ENCODE measurements at regions not wholly inside any gene's neighbourhood (a gene's known extent, or its start where the extent isn't known, plus 50 kb on each side); places are given as distances from the start of the nearest gene placed in this dataset.

DNA sequence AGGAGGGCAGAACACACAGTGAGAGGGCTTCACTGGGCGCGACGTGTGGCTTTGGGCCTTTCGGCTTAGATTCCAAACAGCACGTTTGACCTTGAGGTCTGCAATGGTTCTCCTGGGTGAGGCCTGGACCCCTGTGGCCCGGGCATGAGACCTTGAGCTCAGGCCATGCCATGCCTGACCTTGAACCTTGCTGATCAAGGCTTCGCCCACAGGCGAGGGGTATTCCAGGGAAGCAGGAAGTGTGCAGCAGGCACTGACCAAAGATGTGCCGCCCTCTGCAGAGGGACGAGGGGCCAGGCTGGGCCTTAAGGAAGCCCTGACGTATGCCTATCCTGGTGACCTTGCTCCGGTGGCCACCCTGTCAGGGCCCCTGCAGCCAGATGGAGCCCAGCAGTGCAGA is 178.3 kb upstream of the HDAC4 start:
- Histone ChIP-seq H3K27me3 (ENCODE audit: insufficient read depth, poor library complexity, severe bottlenecking) (no peaks in the 10 kb centered on the region), H3K4me3 (replicated peaks; ENCODE audit: insufficient read depth, low read length) (no peak overlapping the region), H3K27ac (replicated peaks) (no peak overlapping the region)
- no peak for DNase-seq (ENCODE audit: low read depth in 1 of 2, low spot score in 1 of 2)
- TF ChIP-seq, protein P1, sequence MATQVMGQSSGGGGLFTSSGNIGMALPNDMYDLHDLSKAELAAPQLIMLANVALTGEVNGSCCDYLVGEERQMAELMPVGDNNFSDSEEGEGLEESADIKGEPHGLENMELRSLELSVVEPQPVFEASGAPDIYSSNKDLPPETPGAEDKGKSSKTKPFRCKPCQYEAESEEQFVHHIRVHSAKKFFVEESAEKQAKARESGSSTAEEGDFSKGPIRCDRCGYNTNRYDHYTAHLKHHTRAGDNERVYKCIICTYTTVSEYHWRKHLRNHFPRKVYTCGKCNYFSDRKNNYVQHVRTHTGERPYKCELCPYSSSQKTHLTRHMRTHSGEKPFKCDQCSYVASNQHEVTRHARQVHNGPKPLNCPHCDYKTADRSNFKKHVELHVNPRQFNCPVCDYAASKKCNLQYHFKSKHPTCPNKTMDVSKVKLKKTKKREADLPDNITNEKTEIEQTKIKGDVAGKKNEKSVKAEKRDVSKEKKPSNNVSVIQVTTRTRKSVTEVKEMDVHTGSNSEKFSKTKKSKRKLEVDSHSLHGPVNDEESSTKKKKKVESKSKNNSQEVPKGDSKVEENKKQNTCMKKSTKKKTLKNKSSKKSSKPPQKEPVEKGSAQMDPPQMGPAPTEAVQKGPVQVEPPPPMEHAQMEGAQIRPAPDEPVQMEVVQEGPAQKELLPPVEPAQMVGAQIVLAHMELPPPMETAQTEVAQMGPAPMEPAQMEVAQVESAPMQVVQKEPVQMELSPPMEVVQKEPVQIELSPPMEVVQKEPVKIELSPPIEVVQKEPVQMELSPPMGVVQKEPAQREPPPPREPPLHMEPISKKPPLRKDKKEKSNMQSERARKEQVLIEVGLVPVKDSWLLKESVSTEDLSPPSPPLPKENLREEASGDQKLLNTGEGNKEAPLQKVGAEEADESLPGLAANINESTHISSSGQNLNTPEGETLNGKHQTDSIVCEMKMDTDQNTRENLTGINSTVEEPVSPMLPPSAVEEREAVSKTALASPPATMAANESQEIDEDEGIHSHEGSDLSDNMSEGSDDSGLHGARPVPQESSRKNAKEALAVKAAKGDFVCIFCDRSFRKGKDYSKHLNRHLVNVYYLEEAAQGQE (IDR thresholded peaks at IDR 0.05; ENCODE audit: insufficient replicate concordance, low read depth): no peak
- TF ChIP-seq, protein P2, sequence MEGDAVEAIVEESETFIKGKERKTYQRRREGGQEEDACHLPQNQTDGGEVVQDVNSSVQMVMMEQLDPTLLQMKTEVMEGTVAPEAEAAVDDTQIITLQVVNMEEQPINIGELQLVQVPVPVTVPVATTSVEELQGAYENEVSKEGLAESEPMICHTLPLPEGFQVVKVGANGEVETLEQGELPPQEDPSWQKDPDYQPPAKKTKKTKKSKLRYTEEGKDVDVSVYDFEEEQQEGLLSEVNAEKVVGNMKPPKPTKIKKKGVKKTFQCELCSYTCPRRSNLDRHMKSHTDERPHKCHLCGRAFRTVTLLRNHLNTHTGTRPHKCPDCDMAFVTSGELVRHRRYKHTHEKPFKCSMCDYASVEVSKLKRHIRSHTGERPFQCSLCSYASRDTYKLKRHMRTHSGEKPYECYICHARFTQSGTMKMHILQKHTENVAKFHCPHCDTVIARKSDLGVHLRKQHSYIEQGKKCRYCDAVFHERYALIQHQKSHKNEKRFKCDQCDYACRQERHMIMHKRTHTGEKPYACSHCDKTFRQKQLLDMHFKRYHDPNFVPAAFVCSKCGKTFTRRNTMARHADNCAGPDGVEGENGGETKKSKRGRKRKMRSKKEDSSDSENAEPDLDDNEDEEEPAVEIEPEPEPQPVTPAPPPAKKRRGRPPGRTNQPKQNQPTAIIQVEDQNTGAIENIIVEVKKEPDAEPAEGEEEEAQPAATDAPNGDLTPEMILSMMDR (IDR thresholded peaks at IDR 0.05; ENCODE audit: insufficient read depth, low read length): no peak
- TF ChIP-seq POLR2AphosphoS5 (IDR thresholded peaks at IDR 0.05; ENCODE audit: low read depth) (no peak), SPI1 (IDR thresholded peaks at IDR 0.05; ENCODE audit: borderline replicate concordance, low read depth) (no peak), GABPA (IDR thresholded peaks at IDR 0.05; ENCODE audit: low read depth) (no peak)

DNA sequence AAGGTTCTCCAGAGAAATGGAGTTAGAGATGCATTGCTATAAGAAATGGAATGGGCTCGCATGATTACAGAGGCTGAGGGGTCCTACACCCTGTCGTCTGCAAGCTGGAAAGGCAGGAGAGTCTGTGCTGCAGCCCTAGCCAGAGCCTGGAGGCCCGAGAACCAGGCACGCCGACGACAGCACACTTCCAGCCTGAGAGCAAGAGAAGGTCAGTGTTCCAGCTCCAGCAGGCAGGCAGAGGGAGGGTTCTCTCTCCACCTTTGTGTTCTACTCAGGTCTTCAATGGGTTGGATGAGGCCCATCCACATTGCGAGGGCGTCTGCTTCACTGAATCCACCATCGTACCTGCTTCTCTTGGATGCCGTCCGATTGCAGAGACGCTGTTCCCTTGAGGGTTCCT is 177.6 kb upstream of the HDAC4 start:
- no peak overlapping the region for H3K27ac ChIP-seq (replicated peaks)
- no peak for DNase-seq (ENCODE audit: low read depth in 1 of 2, low spot score in 1 of 2)
- H3K27me3 ChIP-seq (ENCODE audit: insufficient read depth, poor library complexity, severe bottlenecking): no peaks in the 10 kb centered on the region

DNA sequence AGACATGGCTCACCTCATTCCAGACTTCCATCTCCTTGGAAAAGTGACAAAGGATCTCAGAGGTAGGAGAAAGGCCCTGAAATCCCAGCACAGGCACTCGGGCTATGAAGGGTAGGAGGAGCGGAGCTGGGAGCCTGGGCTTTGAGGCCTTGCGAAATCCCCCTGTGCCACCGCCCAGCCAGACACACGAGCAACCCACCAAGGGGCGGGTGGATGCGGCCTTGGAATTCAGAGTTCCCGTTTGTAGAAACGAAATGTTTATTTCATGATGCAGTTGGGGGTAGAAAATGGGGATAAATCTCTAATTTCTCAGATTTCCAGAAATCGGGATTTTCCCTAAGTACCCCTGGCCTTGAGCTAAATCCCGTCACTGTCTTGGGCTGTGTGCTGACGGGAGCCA is 177.1 kb upstream of the HDAC4 start:
- no peak overlapping the region for H3K4me3 ChIP-seq (replicated peaks; ENCODE audit: insufficient read depth, low read length)
- no peak overlapping the region for H3K27ac ChIP-seq (replicated peaks)
- TF ChIP-seq, protein P2 (IDR thresholded peaks at IDR 0.05; ENCODE audit: insufficient read depth, low read length): no peak
- TF ChIP-seq SPI1 (IDR thresholded peaks at IDR 0.05; ENCODE audit: borderline replicate concordance, low read depth): no peak
- TF ChIP-seq, protein P1 (IDR thresholded peaks at IDR 0.05; ENCODE audit: insufficient replicate concordance, low read depth): no peak
- no peak for DNase-seq (ENCODE audit: low read depth in 1 of 2, low spot score in 1 of 2)
- no peaks in the 10 kb centered on the region for H3K27me3 ChIP-seq (ENCODE audit: insufficient read depth, poor library complexity, severe bottlenecking)

More for the DNA sequence above, 177.6 kb upstream of the HDAC4 start:
- TF ChIP-seq SPI1 (IDR thresholded peaks at IDR 0.05; ENCODE audit: borderline replicate concordance, low read depth): no peak
- TF ChIP-seq GABPA (IDR thresholded peaks at IDR 0.05; ENCODE audit: low read depth): no peak
- TF ChIP-seq, protein P2 (IDR thresholded peaks at IDR 0.05; ENCODE audit: insufficient read depth, low read length): no peak
- TF ChIP-seq POLR2AphosphoS5 (IDR thresholded peaks at IDR 0.05; ENCODE audit: low read depth): no peak
- TF ChIP-seq, protein P1 (IDR thresholded peaks at IDR 0.05; ENCODE audit: insufficient replicate concordance, low read depth): no peak
- no peak overlapping the region for H3K4me3 ChIP-seq (replicated peaks; ENCODE audit: insufficient read depth, low read length)
